Uterus (tissue), 3 donors: ENCODE measurements at regions not wholly inside any gene's neighbourhood (a gene's known extent, or its start where the extent isn't known, plus 50 kb on each side); places are given as distances from the start of the nearest gene placed in this dataset.

Experiments
- DNase-seq, 2 donors: peaks; one replicate each; pipeline ENCODE4 v3.0.0-alpha.2; 2019 to 2020
- H3K27ac ChIP-seq, 2 donors: fragments of 200-600 bp; sonication (generic); 1 replicate in 1 of 2; 2 replicates in 1 of 2; pipeline ENCODE4 v1.5.1; 2016 to 2018
- H3K27me3 ChIP-seq, 2 donors: fragments of 200-600 bp; sonication (generic); one replicate each; pipeline ENCODE4 v1.5.1; 2018 to 2019; ENCODE audit warnings: control low read depth in 1 of 2
- H3K36me3 ChIP-seq, 2 donors: fragments of 200-600 bp; sonication (generic); one replicate each; pipeline ENCODE4 v1.5.1; 2019; ENCODE audit warnings: control low read depth in 1 of 2
- H3K4me1 ChIP-seq, 2 donors: fragments of 200-600 bp; sonication (generic); one replicate each; pipeline ENCODE4 v1.5.1; 2018 to 2019; ENCODE audit warnings: control low read depth in 1 of 2
- H3K4me3 ChIP-seq, 2 donors: fragments of 200-600 bp; sonication (generic); 1 replicate in 1 of 2; 2 replicates in 1 of 2; pipeline ENCODE4 v1.5.1; 2018 to 2019; ENCODE audit warnings: mild to moderate bottlenecking in 1 of 2
- H3K9me3 ChIP-seq, 2 donors: fragments of 200-600 bp; sonication (generic); one replicate each; pipeline ENCODE4 v1.5.1; 2019; ENCODE audit warnings: control low read depth in 1 of 2
- POLR2A ChIP-seq, 2 donors: fragments of 450-650 bp; IDR thresholded peaks; one replicate each; pipeline ENCODE4 v1.6.1; 2016; ENCODE audit warnings: antibody characterized with exemption in 2 of 2, mild to moderate bottlenecking in 1 of 2, moderate library complexity in 1 of 2
- intact Hi-C: fragments of 100-400 bp; cut with DNase I; formaldehyde crosslinking; loops from one replicate; pipeline ENCODE4 v1.15.1; 2023; ENCODE audit warnings: low total_unique reads
- TF ChIP-seq, protein P1 (sequence below), 4 experiments: fragments of 200-600 bp in 2 of 4; fragments of 450-650 bp in 2 of 4; sonication (generic) in 2 of 4; IDR thresholded peaks; one replicate each; pipeline ENCODE4 v1.5.1; 2016 to 2019; ENCODE audit warnings: antibody characterized with exemption in 4 of 4, mild to moderate bottlenecking in 2 of 4, moderate library complexity in 1 of 4
- donor health status: DM: yes; HTN: yes; CAD: no.

DNA sequence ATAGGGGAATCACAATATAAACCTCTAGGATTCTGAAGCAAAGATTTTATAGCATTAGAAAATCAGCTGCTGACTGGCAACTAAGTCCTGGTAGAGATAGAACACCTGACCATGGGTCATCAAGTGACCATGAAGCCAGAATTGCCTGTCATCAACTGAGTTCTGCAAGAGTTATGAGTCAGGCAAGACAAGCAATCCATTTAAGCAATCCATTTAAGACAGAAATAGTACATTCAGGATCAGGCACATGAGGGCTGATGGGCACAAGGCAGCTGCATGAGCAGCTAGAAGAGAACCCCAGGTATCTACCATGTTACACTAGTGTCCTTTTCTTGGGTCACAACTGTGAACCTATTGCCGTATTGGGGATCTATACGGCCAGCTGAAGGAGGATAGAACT, 98.9 kb downstream of the SPRY1 start:
- intact Hi-C loops, result no loop called here
- TF ChIP-seq, protein P1, sequence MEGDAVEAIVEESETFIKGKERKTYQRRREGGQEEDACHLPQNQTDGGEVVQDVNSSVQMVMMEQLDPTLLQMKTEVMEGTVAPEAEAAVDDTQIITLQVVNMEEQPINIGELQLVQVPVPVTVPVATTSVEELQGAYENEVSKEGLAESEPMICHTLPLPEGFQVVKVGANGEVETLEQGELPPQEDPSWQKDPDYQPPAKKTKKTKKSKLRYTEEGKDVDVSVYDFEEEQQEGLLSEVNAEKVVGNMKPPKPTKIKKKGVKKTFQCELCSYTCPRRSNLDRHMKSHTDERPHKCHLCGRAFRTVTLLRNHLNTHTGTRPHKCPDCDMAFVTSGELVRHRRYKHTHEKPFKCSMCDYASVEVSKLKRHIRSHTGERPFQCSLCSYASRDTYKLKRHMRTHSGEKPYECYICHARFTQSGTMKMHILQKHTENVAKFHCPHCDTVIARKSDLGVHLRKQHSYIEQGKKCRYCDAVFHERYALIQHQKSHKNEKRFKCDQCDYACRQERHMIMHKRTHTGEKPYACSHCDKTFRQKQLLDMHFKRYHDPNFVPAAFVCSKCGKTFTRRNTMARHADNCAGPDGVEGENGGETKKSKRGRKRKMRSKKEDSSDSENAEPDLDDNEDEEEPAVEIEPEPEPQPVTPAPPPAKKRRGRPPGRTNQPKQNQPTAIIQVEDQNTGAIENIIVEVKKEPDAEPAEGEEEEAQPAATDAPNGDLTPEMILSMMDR (IDR thresholded peaks at IDR 0.05), result no peak
- TF ChIP-seq POLR2A (IDR thresholded peaks at IDR 0.05), result no peak
- DNase-seq, result no peak
- H3K4me3 ChIP-seq, result no peak overlapping the region
- no peaks in the 10 kb centered on the region for H3K4me1 ChIP-seq
- no peaks in the 10 kb centered on the region for H3K9me3 ChIP-seq
- no peak overlapping the region for H3K27ac ChIP-seq
- H3K36me3 ChIP-seq, result no peaks in the 10 kb centered on the region
- no peaks in the 10 kb centered on the region for H3K27me3 ChIP-seq

GRCh38 chr4:123496421-123496820, 99.8 kb downstream of the SPRY1 start:
- Histone ChIP-seq H3K36me3 (no peaks in the 10 kb centered on the region), H3K27ac (no peak overlapping the region), H3K4me3 (no peak overlapping the region), H3K9me3 (no peaks in the 10 kb centered on the region), H3K27me3 (no peaks in the 10 kb centered on the region), H3K4me1 (no peaks in the 10 kb centered on the region)
- no peak for DNase-seq
- TF ChIP-seq, protein P1 (IDR thresholded peaks at IDR 0.05), result no peak
- no peak for TF ChIP-seq POLR2A (IDR thresholded peaks at IDR 0.05)
- intact Hi-C loops, result no loop called here

GRCh38 chr4:123497340-123497739, 100.7 kb downstream of the SPRY1 start:
- H3K27ac ChIP-seq, result no peak overlapping the region
- H3K4me3 ChIP-seq, result no peak overlapping the region
- intact Hi-C loops, result no loop called here
- H3K27me3 ChIP-seq, result no peaks in the 10 kb centered on the region
- TF ChIP-seq, protein P1 (IDR thresholded peaks at IDR 0.05), result no peak
- no peak for TF ChIP-seq POLR2A (IDR thresholded peaks at IDR 0.05)
- no peak for DNase-seq
- no peaks in the 10 kb centered on the region for H3K36me3 ChIP-seq
- H3K9me3 ChIP-seq, result no peaks in the 10 kb centered on the region
- no peaks in the 10 kb centered on the region for H3K4me1 ChIP-seq

- TF ChIP-seq, protein P1 (IDR thresholded peaks at IDR 0.05), result no peak
- no peak for TF ChIP-seq POLR2A (IDR thresholded peaks at IDR 0.05)
- no peaks in the 10 kb centered on the region for H3K36me3 ChIP-seq
- H3K4me3 ChIP-seq, result no peak overlapping the region
- no peak for DNase-seq
- H3K4me1 ChIP-seq, result no peaks in the 10 kb centered on the region
- H3K27me3 ChIP-seq, result no peaks in the 10 kb centered on the region
- H3K27ac ChIP-seq, result no peak overlapping the region
- intact Hi-C loops, result no loop called here
- no peaks in the 10 kb centered on the region for H3K9me3 ChIP-seq
Measured at GRCh38 chr4:123501733-123502132, 105.1 kb downstream of the SPRY1 start.

DNA sequence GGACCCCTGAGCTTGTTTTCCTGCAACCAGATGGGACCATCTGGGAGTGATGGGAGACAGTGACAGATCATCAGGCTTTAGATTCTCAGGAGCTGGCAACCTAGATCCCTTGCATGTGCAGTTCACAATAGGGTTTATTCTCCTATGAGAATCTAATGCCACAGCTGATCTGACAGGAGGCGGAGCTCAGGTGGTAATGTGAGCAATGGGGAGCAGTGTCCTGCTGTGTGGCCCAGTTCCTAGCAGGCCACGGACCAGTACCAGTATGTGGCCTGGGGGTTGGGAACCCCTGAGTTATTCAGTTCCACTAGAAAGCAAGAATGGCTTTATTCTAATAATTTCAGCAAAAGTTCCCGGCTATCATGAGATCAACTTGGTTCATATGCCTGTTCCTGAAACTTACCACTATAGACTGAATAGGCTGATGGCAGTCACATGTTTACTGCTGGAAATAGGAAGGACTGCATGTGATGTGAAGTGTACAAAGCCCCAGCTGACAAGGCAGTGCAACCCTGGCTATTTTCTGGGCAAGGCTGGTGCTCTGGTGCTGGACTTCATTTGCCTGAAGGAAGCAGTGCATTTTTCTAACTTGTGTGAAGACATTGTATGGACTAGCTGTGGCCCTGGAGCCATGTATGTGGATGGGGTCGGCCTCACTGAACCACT, 107.2 kb downstream of the SPRY1 start:
- Histone ChIP-seq H3K27ac (no peak overlapping the region), H3K4me1 (no peaks in the 10 kb centered on the region), H3K36me3 (no peaks in the 10 kb centered on the region), H3K9me3 (no peaks in the 10 kb centered on the region), H3K4me3 (no peak overlapping the region), H3K27me3 (no peaks in the 10 kb centered on the region)
- TF ChIP-seq POLR2A (IDR thresholded peaks at IDR 0.05), result no peak
- TF ChIP-seq, protein P1 (IDR thresholded peaks at IDR 0.05), result no peak
- intact Hi-C loops, result no loop called here
- DNase-seq, result no peak
